Hepatocyte (in vitro differentiated cells): ENCODE measurements at regions not wholly inside any gene's neighbourhood (a gene's known extent, or its start where the extent isn't known, plus 50 kb on each side); places are given as distances from the start of the nearest gene placed in this dataset.

ENCODE experiments used
- EZH2 ChIP-seq: fragments of 200-600 bp; sonication (generic); IDR thresholded peaks from 2 replicates; pipeline ENCODE4 v1.6.1; 2016; ENCODE audit warnings: antibody characterized with exemption, mild to moderate bottlenecking, borderline replicate concordance
- EZH2phosphoT487 ChIP-seq: fragments of 200-600 bp; sonication (generic); IDR thresholded peaks from one replicate; pipeline ENCODE4 v1.6.1; 2018; ENCODE audit warnings: antibody characterized with exemption, mild to moderate bottlenecking, low read depth, moderate library complexity; ENCODE audit not compliant: unreplicated experiment, severe bottlenecking
- TF ChIP-seq, protein P1 (sequence below): fragments of 200-600 bp; sonication (generic); IDR thresholded peaks from 2 replicates; pipeline ENCODE4 v1.5.1; 2016; ENCODE audit warnings: antibody characterized with exemption, mild to moderate bottlenecking; ENCODE audit not compliant: poor library complexity

DNA sequence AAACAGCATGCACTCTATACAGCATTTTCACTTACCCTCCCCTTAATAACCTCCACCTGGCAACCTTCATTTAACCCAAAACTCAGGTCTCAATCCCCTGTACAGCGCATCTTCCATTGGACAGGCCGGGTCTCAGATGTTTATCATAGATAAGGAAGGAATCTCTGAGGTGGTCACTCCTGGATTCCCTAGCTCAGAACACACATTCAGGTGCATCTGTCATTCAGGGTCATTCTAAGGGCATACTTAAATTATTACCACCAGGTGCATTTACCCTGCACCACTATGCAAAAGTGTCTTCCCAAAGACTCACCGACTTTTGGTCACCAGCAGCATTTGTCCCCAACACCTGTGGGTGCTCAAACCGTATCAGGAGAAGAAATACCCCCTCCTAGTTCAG is 144.2 kb downstream of the RELL1 start:
- TF ChIP-seq, protein P1, sequence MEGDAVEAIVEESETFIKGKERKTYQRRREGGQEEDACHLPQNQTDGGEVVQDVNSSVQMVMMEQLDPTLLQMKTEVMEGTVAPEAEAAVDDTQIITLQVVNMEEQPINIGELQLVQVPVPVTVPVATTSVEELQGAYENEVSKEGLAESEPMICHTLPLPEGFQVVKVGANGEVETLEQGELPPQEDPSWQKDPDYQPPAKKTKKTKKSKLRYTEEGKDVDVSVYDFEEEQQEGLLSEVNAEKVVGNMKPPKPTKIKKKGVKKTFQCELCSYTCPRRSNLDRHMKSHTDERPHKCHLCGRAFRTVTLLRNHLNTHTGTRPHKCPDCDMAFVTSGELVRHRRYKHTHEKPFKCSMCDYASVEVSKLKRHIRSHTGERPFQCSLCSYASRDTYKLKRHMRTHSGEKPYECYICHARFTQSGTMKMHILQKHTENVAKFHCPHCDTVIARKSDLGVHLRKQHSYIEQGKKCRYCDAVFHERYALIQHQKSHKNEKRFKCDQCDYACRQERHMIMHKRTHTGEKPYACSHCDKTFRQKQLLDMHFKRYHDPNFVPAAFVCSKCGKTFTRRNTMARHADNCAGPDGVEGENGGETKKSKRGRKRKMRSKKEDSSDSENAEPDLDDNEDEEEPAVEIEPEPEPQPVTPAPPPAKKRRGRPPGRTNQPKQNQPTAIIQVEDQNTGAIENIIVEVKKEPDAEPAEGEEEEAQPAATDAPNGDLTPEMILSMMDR: no peak
- TF ChIP-seq EZH2 (no peak), EZH2phosphoT487 (no peak)
